ENCODE measurements at regions not wholly inside any gene's neighbourhood (a gene's known extent, or its start where the extent isn't known, plus 50 kb on each side); places are given as distances from the start of the nearest gene placed in this dataset.
A peak's percentile ranks its signal among the peaks of the same experiment; 100 is the strongest.

GRCh38 chr17:77266891-77267341 lies 126.1 kb downstream of the SEC14L1 start:
- no peak for DNase-seq

DNA sequence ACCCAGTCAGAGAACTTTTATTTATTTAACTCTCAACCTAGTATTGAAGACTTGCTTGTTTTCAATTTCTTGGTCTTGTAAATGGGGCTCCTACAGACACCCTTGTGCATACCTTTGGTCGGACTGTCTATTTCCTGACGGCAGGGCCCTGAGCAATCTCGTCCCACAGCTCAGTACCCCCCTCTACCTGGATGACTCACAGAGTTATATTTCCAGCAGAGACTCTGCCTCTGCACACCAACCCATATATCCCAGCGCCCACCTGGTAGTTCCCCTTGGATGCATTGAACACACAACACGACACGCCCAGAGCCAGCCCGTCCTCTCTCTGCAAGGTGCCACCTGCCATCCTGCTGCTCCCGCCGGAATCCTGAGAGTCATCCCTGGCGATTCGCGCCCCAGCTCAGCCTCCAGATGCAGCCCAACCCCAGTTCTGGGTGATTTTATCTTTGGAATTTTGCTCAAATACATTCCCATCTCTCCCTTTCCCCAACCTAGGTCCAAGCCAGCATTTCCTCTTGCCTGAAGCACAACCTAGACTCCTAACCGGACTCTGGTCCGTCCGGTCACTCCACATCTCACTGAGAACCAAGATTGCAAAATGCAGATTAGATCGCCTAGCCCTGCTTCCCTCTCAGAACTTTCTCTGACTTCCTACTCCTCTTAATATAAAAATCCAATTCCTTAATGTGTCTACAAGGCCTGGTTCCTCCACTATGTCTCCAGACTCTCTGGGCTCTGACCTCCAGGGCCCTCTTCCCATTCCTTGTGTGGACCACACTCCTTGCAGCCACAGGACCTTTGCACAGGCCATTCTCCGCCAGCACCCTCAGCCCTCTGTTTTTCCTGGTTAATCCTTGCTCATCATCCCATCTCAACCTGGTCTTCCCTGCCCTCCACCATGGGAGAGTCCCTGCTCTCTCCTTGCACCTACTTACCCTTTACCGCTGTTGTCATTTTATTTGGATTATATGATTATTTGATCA lies 129.2 kb downstream of the SEC14L1 start:
- DNase-seq, result no peak

DNA sequence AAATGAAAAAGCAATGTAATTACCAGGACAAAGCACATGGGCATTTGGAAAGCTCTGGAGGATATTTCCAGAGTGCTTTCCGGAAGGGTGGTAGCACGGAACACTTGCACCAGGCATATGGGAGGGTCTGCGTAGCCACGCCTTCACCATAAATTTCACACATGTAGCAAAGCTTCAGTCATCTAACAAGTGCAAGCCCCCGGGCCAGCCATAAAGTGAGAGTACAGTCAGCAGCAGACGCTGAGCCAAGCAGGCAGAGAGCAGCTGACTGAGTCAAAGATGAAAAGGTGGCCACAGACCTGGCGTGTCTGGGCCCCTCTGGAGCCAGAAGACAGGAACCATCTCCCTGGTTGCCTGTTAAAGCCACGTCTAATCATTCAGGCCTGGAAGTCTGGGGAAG lies 130.6 kb downstream of the SEC14L1 start:
- no peak for DNase-seq

DNA sequence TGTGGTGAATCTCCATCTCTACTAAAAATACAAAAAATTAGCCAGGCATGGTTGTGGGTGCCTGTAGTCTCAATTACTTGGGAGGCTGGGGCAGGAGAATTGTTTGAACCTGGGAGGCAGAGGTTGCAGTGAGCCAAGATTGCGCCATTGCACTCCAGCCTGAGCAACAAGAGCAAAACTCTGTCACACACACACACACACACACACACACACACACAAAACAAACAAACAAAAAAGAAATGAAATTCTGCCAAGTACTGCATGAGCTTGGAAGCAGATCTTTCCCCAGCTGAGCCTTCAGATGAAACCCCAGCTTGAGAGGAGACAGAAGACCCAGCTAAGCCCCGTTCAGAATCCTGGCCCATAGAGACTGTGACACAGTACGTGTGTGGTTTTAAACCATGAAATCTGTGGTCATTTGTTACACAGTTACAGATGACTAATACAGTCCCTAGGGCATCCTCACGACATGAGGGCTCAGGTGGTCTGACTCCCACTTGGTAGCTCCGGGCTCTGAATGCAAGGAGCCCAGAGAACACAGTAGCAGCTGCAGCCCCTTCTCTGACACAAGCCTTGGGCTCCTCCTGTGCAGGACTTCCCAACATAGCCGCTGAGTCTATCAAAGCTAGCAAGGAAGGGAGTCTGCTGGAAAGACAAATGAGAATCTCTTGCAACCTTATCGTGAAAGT lies 132.8 kb downstream of the SEC14L1 start:
- DNase-seq, result no peak

GRCh38 chr17:77274096-77274845 lies 133.5 kb downstream of the SEC14L1 start:
- no peak for DNase-seq

GRCh38 chr17:77279448-77280303 lies 138.9 kb downstream of the SEC14L1 start:
- no peak for DNase-seq

- no peak for DNase-seq
These were observed 139.7 kb downstream of the SEC14L1 start for GRCh38 chr17:77280304-77281121.

- DNase-seq, result no peak
These were observed 140.5 kb downstream of the SEC14L1 start for GRCh38 chr17:77281122-77281903.

DNA sequence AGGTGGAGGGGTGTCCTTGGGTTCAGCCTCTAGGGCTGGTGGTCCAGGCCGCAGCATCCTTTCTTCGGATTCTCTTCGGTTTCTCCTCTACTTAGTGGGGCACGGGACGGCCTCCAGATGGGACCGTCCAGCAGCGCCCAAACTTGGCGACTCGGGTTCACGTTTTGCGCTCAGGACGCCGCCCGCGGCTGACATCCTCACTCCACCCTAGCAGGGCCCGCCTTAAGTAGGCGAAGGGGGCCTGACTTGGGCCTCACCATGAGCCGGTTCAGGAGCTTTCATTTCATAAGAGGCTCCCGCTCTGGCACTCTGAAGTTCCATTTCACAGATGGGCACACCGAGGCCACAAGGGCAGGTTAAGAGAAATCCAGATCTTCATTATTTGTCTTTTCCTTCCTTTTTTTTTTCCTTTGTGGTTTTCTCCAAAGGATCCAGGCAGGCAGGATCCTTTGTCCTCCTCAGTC lies 141.2 kb downstream of the SEC14L1 start:
- no peak for DNase-seq

GRCh38 chr17:77282524-77283515 lies 142.1 kb downstream of the SEC14L1 start:
- no peak for DNase-seq

DNA sequence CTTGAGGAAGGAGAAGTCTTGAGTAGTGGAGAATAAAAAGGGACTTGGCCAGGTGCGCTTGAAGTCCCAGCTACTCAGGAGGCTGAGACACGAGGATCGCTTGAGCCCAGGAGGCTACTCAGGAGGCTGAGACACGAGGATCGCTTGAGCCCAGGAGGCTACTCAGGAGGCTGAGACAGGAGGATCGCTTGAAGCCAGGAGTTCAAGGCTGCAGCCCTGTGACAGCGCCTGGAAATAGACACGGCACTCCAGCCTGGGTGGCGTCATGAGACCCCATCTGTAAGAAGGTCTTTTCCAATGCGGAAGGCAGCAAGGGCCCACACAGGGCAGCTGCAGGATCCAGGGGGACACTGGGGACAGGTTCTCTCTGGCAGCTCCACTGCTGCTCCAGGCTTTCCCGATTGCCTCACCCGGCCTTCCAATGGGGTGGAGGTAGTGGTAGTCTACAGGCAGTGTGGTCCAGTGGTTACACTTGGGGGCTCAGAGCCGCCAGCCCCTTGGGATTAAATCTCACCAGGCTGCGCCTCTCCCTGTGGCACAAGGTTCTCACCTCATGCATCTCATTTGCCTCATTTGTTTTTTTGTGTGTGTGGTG lies 143.4 kb downstream of the SEC14L1 start:
- no peak for DNase-seq

DNA sequence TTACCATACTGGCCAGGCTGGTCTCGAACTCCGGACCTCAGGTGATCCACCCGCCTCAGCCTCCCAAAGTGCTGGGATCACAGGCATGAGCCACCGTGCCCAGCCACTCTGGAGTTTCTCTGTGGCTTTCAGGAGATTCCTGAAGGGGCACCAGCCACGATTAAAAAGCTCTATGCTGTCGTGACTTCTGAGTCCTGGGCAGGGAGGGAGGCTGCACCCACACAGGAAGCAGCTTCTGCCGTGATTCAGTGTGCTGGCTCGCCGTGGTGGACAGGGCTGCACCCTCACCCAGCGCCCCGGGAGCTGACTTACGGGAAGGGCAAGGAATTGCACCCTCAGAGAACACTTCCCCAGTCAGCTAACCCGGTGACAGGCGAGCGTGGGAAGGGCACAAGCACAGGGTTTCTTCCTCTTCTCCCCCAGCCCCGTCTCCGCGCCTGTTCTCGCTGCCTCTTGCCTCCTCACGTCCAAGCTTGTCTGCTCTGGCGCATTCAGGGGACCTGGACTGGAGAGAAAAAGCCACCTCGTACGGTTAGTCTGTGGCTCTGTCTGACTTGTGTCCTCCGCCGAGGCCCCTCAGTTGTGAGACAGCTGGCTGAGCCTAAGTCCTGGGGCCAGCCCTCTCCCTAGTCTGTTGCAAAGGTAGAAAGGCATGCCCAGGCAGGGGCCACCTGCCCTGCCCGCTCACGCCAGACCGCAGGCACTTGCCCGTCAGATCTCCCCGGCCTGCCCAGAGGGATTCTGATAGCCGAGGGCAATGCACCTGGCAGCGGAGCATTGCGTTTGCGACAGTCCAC lies 145.0 kb downstream of the SEC14L1 start:
- peak; percentile 27 for DNase-seq

DNA sequence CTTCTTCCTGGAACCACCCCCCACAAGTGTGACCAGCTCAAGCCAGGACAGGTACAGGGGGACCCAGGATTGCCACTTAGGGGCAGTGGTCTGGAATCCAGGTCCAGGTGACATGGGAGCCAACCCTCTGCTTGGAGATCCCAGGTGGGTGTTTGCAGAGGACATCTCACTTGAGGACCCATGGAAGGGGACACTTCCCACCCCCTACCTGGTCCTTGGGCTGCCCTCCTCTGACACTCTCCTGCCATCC lies 145.5 kb downstream of the SEC14L1 start:
- DNase-seq, result no peak

DNA sequence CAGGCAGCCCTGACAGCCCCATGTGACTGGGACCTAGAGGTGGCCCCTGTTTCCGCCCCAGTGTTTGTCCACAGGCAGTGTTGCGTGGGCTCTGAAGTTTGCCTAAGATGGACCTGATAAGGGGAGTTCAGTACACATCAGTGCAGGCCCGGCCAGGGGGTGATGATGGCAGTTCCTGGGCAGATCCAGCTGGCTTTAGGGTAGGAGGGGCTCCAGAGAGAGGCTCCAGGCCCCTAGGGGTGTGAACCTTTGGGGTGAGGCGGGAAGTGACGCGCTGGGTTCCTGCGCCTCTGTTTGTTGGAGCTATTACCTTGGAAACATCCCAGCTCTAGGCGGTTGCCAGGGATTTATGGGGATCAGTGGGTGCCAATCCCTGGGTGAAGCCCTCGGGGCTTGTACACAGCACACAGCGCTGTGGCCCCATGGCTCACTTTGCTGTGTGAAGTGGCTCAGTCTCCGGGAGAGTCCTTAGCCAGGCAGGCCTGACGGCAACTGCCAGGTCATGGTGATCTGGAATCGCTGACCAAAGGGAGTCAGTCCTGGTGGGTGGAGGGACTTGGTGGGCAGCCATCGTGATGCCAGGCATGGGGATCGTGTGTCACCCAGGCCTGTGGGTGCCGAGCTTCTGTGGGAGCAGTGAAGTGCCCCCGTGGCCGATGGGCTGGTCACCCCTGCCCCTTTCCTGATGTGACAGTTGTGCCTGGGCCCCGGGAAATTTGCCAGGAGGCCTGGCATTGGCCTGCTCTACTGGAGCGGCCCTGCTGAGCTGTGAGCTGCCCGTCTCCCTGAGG lies 146.1 kb downstream of the SEC14L1 start:
- DNase-seq, result no peak

DNA sequence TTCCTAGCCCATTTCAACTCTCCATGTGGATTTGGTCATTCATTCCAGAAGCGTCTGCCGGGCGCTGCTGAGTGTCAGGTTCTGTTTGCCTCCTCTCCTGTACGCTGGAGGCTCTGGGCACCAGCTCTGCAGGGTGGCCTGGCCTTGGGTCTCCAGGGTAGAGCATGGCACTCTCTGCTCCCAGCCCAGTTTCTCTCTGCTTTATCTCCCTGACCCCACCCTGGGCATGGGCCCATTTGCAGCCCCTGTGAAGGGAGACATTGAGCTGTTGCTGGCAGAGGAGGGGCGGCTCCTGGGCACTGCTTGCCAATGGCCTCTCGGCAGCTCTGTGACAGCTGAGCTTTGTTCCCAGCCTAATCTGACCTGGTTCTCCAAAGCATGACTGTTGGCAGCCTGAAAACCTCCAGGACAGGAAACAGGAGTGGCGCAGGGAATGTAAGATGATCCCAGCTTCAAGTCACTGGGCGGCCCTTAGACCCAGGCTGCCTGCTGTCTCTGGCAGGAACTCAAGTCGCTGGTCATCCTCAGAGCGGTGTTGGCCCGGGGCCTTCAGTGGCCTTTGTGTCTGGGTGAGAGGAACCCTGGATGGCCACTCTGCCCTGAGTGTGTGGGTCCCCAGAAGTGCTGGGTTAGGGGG lies 146.8 kb downstream of the SEC14L1 start:
- no peak for DNase-seq

- DNase-seq, result no peak
These were observed 147.4 kb downstream of the SEC14L1 start for GRCh38 chr17:77288115-77288619.

All from occipital lobe (tissue), 1 donor.